Mesothelial cell of epicardium (in vitro differentiated cells): ENCODE measurements at regions not wholly inside any gene's neighbourhood (a gene's known extent, or its start where the extent isn't known, plus 50 kb on each side); places are given as distances from the start of the nearest gene placed in this dataset.

ENCODE experiments used
- DNase-seq, 2 experiments: peaks; one replicate each; pipeline ENCODE4 v3.0.0; 2021; ENCODE audit warnings: low spot score in 2 of 2; ENCODE audit not compliant: unreplicated experiment in 2 of 2
- H3K27ac Mint-ChIP-seq: 2 replicates; pipeline ENCODE4 v1.8.0; 2021; ENCODE audit warnings: mixed read lengths
- H3K27me3 Mint-ChIP-seq: 2 replicates; pipeline ENCODE4 v1.8.0; 2021; ENCODE audit warnings: low read depth, mixed read lengths
- H3K36me3 Mint-ChIP-seq: 2 replicates; pipeline ENCODE4 v1.8.0; 2021; ENCODE audit warnings: mixed read lengths
- H3K4me1 Mint-ChIP-seq: 2 replicates; pipeline ENCODE4 v1.8.0; 2021; ENCODE audit warnings: mixed read lengths
- H3K4me3 Mint-ChIP-seq: 2 replicates; pipeline ENCODE4 v1.8.0; 2021; ENCODE audit warnings: mild to moderate bottlenecking, moderate library complexity, mixed read lengths
- H3K9me3 Mint-ChIP-seq: 2 replicates; pipeline ENCODE4 v1.8.0; 2021; ENCODE audit warnings: mixed read lengths
- CTCF ChIP-seq: fragments of 200-600 bp; sonication (generic); IDR thresholded peaks from one replicate; pipeline ENCODE4 v1.5.0; 2021; ENCODE audit warnings: antibody characterized with exemption; ENCODE audit not compliant: unreplicated experiment

GRCh38 chr6:140697585-140697984 lies 1323.1 kb upstream of the CITED2 start:
- no peak for DNase-seq
- TF ChIP-seq CTCF: no peak
- no peaks in the 10 kb centered on the region for H3K27me3 Mint-ChIP-seq
- peaks cover 3% of the 10 kb centered on the region for H3K36me3 Mint-ChIP-seq
- peaks cover 28% of the 10 kb centered on the region for H3K9me3 Mint-ChIP-seq
- no peaks in the 10 kb centered on the region for H3K4me1 Mint-ChIP-seq
- no peak overlapping the region for H3K27ac Mint-ChIP-seq
- no peak overlapping the region for H3K4me3 Mint-ChIP-seq

GRCh38 chr6:140684776-140685550 lies 1310.5 kb upstream of the CITED2 start:
- no peak for TF ChIP-seq CTCF
- DNase-seq: no peak
- Mint-ChIP-seq H3K9me3 (peaks cover 8% of the 10 kb centered on the region), H3K36me3 (peaks cover 2% of the 10 kb centered on the region), H3K27me3 (no peaks in the 10 kb centered on the region), H3K4me3 (no peak overlapping the region), H3K27ac (no peak overlapping the region), H3K4me1 (no peaks in the 10 kb centered on the region)

- no peak overlapping the region for H3K27ac Mint-ChIP-seq
- H3K4me3 Mint-ChIP-seq: no peak overlapping the region
- DNase-seq: no peak
- H3K4me1 Mint-ChIP-seq: no peaks in the 10 kb centered on the region
- no peak for TF ChIP-seq CTCF
- H3K36me3 Mint-ChIP-seq: no peaks in the 10 kb centered on the region
- peaks cover 7% of the 10 kb centered on the region for H3K9me3 Mint-ChIP-seq
- no peaks in the 10 kb centered on the region for H3K27me3 Mint-ChIP-seq
These were observed 1303.5 kb upstream of the CITED2 start for GRCh38 chr6:140677781-140678528.

GRCh38 chr6:140671926-140672325 lies 1297.5 kb upstream of the CITED2 start:
- TF ChIP-seq CTCF: no peak
- H3K4me3 Mint-ChIP-seq: no peak overlapping the region
- no peak for DNase-seq
- no peak overlapping the region for H3K27ac Mint-ChIP-seq
- H3K27me3 Mint-ChIP-seq: no peaks in the 10 kb centered on the region
- H3K36me3 Mint-ChIP-seq: no peaks in the 10 kb centered on the region
- H3K4me1 Mint-ChIP-seq: peaks cover 2% of the 10 kb centered on the region
- H3K9me3 Mint-ChIP-seq: peaks cover 7% of the 10 kb centered on the region

- DNase-seq: no peak
These were observed 1295.6 kb upstream of the CITED2 start for GRCh38 chr6:140670021-140670420.

More at GRCh38 chr6:140670021-140670420, 1295.6 kb upstream of the CITED2 start:
- Mint-ChIP-seq H3K27ac (no peak overlapping the region), H3K36me3 (no peaks in the 10 kb centered on the region), H3K9me3 (peaks cover 11% of the 10 kb centered on the region), H3K4me1 (peaks cover 2% of the 10 kb centered on the region), H3K4me3 (no peak overlapping the region), H3K27me3 (no peaks in the 10 kb centered on the region)
- TF ChIP-seq CTCF: no peak
